HL-60 (cell line): ENCODE measurements at regions not wholly inside any gene's neighbourhood (a gene's known extent, or its start where the extent isn't known, plus 50 kb on each side); places are given as distances from the start of the nearest gene placed in this dataset.

Experiments
- GABPA ChIP-seq: IDR thresholded peaks from 2 replicates; pipeline ENCODE4 v1.6.1; 2012; ENCODE audit warnings: low read depth
- POLR2AphosphoS5 ChIP-seq: IDR thresholded peaks from 2 replicates; pipeline ENCODE4 v1.6.1; 2012; ENCODE audit warnings: low read depth
- REST ChIP-seq: IDR thresholded peaks from 2 replicates; pipeline ENCODE4 v1.6.1; 2012; ENCODE audit warnings: low read depth; ENCODE audit not compliant: insufficient replicate concordance
- SPI1 ChIP-seq: IDR thresholded peaks from 2 replicates; pipeline ENCODE4 v1.6.1; 2012; ENCODE audit warnings: low read depth, mild to moderate bottlenecking, borderline replicate concordance
- TF ChIP-seq, protein P1 (sequence below): IDR thresholded peaks from one replicate; pipeline ENCODE4 v1.5.1; 2011; ENCODE audit warnings: low read length, control low read depth, inconsistent platforms; ENCODE audit not compliant: insufficient read depth

DNA sequence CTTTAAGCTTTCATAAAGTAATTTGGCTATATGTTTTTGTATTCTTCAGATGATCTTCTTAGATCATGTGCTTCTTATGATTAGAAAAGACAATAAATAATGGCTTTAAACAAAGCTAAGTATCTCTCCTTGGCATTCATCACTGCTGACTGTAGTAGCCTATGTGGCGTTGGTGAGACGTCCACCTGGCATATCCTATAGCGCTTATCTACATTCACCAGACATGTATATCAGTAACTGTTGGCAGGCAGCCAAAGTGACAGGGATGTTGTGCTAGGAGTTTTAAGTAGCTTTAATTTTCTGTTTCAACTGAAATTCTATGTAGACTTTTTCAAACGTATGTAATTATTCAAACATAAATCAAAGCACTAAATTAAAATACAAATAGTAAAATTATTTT, 276.4 kb downstream of the IL15 start:
- TF ChIP-seq, protein P1, sequence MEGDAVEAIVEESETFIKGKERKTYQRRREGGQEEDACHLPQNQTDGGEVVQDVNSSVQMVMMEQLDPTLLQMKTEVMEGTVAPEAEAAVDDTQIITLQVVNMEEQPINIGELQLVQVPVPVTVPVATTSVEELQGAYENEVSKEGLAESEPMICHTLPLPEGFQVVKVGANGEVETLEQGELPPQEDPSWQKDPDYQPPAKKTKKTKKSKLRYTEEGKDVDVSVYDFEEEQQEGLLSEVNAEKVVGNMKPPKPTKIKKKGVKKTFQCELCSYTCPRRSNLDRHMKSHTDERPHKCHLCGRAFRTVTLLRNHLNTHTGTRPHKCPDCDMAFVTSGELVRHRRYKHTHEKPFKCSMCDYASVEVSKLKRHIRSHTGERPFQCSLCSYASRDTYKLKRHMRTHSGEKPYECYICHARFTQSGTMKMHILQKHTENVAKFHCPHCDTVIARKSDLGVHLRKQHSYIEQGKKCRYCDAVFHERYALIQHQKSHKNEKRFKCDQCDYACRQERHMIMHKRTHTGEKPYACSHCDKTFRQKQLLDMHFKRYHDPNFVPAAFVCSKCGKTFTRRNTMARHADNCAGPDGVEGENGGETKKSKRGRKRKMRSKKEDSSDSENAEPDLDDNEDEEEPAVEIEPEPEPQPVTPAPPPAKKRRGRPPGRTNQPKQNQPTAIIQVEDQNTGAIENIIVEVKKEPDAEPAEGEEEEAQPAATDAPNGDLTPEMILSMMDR, result no peak
- TF ChIP-seq GABPA (no peak), POLR2AphosphoS5 (no peak), REST (no peak), SPI1 (no peak)
